ENCODE measurements at regions not wholly inside any gene's neighbourhood (a gene's known extent, or its start where the extent isn't known, plus 50 kb on each side); places are given as distances from the start of the nearest gene placed in this dataset.

DNA sequence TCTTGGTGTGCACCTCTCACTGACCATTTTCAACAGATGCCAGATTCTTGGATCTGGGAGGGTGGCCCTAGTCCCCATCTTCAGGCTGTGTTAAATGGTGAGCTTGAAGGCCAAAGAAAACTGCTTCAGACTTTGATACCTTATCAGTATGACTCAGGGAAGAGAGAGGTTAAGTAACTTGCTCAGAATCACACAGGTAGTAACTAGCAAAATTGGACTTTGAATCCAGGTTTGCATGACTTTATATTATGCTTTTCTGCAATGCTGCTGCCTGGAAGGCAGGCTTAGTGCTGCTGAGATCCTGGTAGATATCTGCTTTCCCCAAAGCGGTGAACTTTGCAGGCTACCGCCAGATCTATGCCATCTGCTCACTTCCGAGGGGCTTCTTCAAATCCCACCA lies 487.3 kb downstream of the INSC start:
- TF ChIP-seq, protein P1, sequence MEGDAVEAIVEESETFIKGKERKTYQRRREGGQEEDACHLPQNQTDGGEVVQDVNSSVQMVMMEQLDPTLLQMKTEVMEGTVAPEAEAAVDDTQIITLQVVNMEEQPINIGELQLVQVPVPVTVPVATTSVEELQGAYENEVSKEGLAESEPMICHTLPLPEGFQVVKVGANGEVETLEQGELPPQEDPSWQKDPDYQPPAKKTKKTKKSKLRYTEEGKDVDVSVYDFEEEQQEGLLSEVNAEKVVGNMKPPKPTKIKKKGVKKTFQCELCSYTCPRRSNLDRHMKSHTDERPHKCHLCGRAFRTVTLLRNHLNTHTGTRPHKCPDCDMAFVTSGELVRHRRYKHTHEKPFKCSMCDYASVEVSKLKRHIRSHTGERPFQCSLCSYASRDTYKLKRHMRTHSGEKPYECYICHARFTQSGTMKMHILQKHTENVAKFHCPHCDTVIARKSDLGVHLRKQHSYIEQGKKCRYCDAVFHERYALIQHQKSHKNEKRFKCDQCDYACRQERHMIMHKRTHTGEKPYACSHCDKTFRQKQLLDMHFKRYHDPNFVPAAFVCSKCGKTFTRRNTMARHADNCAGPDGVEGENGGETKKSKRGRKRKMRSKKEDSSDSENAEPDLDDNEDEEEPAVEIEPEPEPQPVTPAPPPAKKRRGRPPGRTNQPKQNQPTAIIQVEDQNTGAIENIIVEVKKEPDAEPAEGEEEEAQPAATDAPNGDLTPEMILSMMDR (conservative IDR thresholded peaks at IDR 0.05; ENCODE audit: low read depth, low read length) = no peak
- no peak for TF ChIP-seq EZH2 (IDR thresholded peaks at IDR 0.05; ENCODE audit: borderline replicate concordance, low read depth, low read length, poor library complexity, severe bottlenecking)
